ENCODE measurements at regions not wholly inside any gene's neighbourhood (a gene's known extent, or its start where the extent isn't known, plus 50 kb on each side); places are given as distances from the start of the nearest gene placed in this dataset.

DNA sequence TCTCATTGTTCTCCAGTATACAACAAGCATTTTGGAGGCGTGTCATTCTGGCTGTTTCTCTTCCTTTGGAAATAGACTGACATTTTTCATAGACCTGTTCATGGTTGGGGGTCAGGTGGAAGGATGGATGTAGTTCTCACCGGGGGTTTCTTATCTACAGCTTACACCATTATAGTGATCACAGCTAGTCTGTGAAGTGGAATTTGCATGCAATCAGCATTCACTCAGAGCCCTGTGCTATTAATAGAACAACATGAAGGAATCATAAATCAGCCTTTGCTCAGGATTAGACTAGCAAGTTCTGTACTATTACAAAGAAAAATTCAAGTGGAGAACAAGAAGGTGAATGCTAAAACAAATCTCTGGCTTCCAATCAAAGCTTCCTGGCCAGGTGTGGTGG, 132.6 kb upstream of the PUDP start:
- no peaks in the 10 kb centered on the region for H3K27me3 Mint-ChIP-seq (ENCODE audit: low read depth)

More for the DNA sequence above, 132.6 kb upstream of the PUDP start:
- Histone ChIP-seq H3K79me1 (ENCODE audit: insufficient read depth, low read depth, low read length, poor library complexity, severe bottlenecking) (no peaks in the 10 kb centered on the region), H2BK120ac (ENCODE audit: low read depth, low read length, poor library complexity, severe bottlenecking) (no peak overlapping the region), H3K27ac (ENCODE audit: insufficient read length, low read depth, low read length) (no peak overlapping the region), H3K79me2 (ENCODE audit: insufficient read depth, low read length) (no peaks in the 10 kb centered on the region), H3K56ac (ENCODE audit: insufficient read length, low read depth, low read length) (no peak overlapping the region), H3K14ac (ENCODE audit: insufficient read depth, low read length) (no peak overlapping the region), H4K91ac (ENCODE audit: insufficient read length, low read depth, low read length) (no peak overlapping the region), H3K4ac (ENCODE audit: low read depth, low read length) (no peak overlapping the region), H3K4me2 (ENCODE audit: insufficient read depth, insufficient read length, low read length) (no peak overlapping the region), H2BK12ac (ENCODE audit: insufficient read length, low read depth, low read length) (no peak overlapping the region), H4K20me1 (ENCODE audit: control insufficient read depth, insufficient read depth, insufficient read length) (no peaks in the 10 kb centered on the region), H2BK5ac (ENCODE audit: insufficient read length, low read length) (no peak overlapping the region), H4K5ac (ENCODE audit: insufficient read length, low read depth, low read length) (no peak overlapping the region), H2AFZ (ENCODE audit: low read length) (no peak overlapping the region), H3K27me3 (ENCODE audit: insufficient read depth, low read length) (no peaks in the 10 kb centered on the region), H2BK20ac (ENCODE audit: low read depth, low read length, poor library complexity, severe bottlenecking) (no peak overlapping the region), H2AK5ac (ENCODE audit: insufficient read length, low read length) (no peak overlapping the region), H3K23me2 (ENCODE audit: insufficient read length, low read depth, low read length, poor library complexity, severe bottlenecking) (no peaks in the 10 kb centered on the region), H3K9ac (ENCODE audit: extremely low read depth, insufficient read length, low read length) (no peak overlapping the region), H3K18ac (ENCODE audit: insufficient read length, low read depth, low read length) (no peak overlapping the region), H2BK15ac (ENCODE audit: low read depth, low read length) (no peak overlapping the region), H3K9me3 (ENCODE audit: control insufficient read depth, low read depth, low read length) (no peaks in the 10 kb centered on the region), H3K4me1 (ENCODE audit: insufficient read depth, low read length) (no peaks in the 10 kb centered on the region), H3K23ac (ENCODE audit: insufficient read length, low read depth, low read length) (no peak overlapping the region), H4K8ac (replicated peaks; ENCODE audit: insufficient read length, low read depth, low read length) (no peak overlapping the region), H3T11ph (ENCODE audit: low read length) (no peak overlapping the region)
- TF ChIP-seq, protein P1, sequence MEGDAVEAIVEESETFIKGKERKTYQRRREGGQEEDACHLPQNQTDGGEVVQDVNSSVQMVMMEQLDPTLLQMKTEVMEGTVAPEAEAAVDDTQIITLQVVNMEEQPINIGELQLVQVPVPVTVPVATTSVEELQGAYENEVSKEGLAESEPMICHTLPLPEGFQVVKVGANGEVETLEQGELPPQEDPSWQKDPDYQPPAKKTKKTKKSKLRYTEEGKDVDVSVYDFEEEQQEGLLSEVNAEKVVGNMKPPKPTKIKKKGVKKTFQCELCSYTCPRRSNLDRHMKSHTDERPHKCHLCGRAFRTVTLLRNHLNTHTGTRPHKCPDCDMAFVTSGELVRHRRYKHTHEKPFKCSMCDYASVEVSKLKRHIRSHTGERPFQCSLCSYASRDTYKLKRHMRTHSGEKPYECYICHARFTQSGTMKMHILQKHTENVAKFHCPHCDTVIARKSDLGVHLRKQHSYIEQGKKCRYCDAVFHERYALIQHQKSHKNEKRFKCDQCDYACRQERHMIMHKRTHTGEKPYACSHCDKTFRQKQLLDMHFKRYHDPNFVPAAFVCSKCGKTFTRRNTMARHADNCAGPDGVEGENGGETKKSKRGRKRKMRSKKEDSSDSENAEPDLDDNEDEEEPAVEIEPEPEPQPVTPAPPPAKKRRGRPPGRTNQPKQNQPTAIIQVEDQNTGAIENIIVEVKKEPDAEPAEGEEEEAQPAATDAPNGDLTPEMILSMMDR (conservative IDR thresholded peaks at IDR 0.05): no peak
- no peak for DNase-seq
- Mint-ChIP-seq H3K4me3 (no peak overlapping the region), H3K27ac (no peak overlapping the region), H3K36me3 (ENCODE audit: insufficient read depth in 1 of 3, low read depth in 3 of 3) (no peaks in the 10 kb centered on the region), H3K9me3 (no peaks in the 10 kb centered on the region), H3K4me1 (no peaks in the 10 kb centered on the region)
- WGBS (ENCODE audit: extremely low coverage, insufficient read length, low lambda C conversion rate): no CpG with 5 or more reads among the region's 2 CpGs

Data from H9 (cell line).